OCI-LY7 (cell line): ENCODE measurements at regions not wholly inside any gene's neighbourhood (a gene's known extent, or its start where the extent isn't known, plus 50 kb on each side); places are given as distances from the start of the nearest gene placed in this dataset.

Experiments used
- BruUV-seq: library from RNA; stranded (reverse); fragments of 400-500 nt; replicated peaks from 2 replicates; lab custom pipeline; 2021; lab: Mats Ljungman, UMichigan
- CTCF ChIA-PET: fragments of 300-600 bp; sonication (Branson Sonifier 250); formaldehyde crosslinking; loops from one replicate; lab custom pipeline; 2022; ENCODE audit warnings: antibody characterized with exemption; ENCODE audit not compliant: unreplicated experiment; lab: Charles Lee
- POLR2A ChIA-PET: fragments of 300-600 bp; sonication (Branson Sonifier 250); formaldehyde crosslinking; loops from one replicate; lab custom pipeline; 2022; ENCODE audit warnings: antibody characterized with exemption; lab: Charles Lee
- DNase-seq: peaks from one replicate; pipeline ENCODE4 v3.0.0-alpha.2; 2015; ENCODE audit warnings: low spot score
- H2AFZ ChIP-seq: fragments of 200-600 bp; sonication (generic), shearing (Covaris generic); 2 replicates; pipeline ENCODE4 v1.6.1; 2014; ENCODE audit warnings: mild to moderate bottlenecking, antibody characterized with exemption, low read length, moderate library complexity
- H3K27ac ChIP-seq: fragments of 200-600 bp; sonication (generic); 2 replicates; pipeline ENCODE4 v1.5.1; 2014; ENCODE audit warnings: mixed run types, low read depth, mild to moderate bottlenecking, moderate library complexity, low read length, inconsistent platforms; ENCODE audit not compliant: poor library complexity, severe bottlenecking
- H3K36me3 ChIP-seq: fragments of 200-600 bp; sonication (generic); 2 replicates; pipeline ENCODE4 v1.6.1; 2014; ENCODE audit warnings: mild to moderate bottlenecking, antibody characterized with exemption, low read length, moderate library complexity, mixed read lengths; ENCODE audit not compliant: insufficient read depth
- H3K4me1 ChIP-seq: fragments of 200-600 bp; sonication (generic); 2 replicates; pipeline ENCODE4 v1.5.1; 2014; ENCODE audit warnings: mild to moderate bottlenecking, low read length; ENCODE audit not compliant: insufficient read depth, poor library complexity, severe bottlenecking
- H3K4me2 ChIP-seq: fragments of 200-600 bp; sonication (generic); 2 replicates; pipeline ENCODE4 v1.6.1; 2014; ENCODE audit warnings: mild to moderate bottlenecking, low read length
- H3K4me3 ChIP-seq: fragments of 200-600 bp; sonication (generic); 2 replicates; pipeline ENCODE4 v1.5.1; 2014; ENCODE audit warnings: mild to moderate bottlenecking, low read depth, low read length; ENCODE audit not compliant: poor library complexity, severe bottlenecking
- H3K79me2 ChIP-seq: fragments of 200-600 bp; sonication (generic); 2 replicates; pipeline ENCODE4 v1.6.1; 2016; ENCODE audit warnings: low read depth, mild to moderate bottlenecking, low read length, moderate library complexity, mixed read lengths; ENCODE audit not compliant: insufficient read depth
- H3K9me2 ChIP-seq: fragments of 200-600 bp; sonication (generic); 2 replicates; pipeline ENCODE4 v1.6.1; 2016; ENCODE audit warnings: mild to moderate bottlenecking, low read length, mixed read lengths; ENCODE audit not compliant: insufficient read depth
- H3K9me3 ChIP-seq: fragments of 200-600 bp; sonication (generic); 2 replicates; pipeline ENCODE4 v1.6.1; 2014; ENCODE audit warnings: mild to moderate bottlenecking, mixed run types, low read length, mixed read lengths
- H4K20me1 ChIP-seq: fragments of 200-600 bp; sonication (generic); 2 replicates; pipeline ENCODE4 v1.6.1; 2014; ENCODE audit warnings: mild to moderate bottlenecking, antibody characterized with exemption, low read length, moderate library complexity, mixed read lengths; ENCODE audit not compliant: insufficient read depth
- CTCF ChIP-seq: fragments of 200-600 bp; sonication (generic); conservative IDR thresholded peaks from 2 replicates; pipeline ENCODE4 v1.5.1; 2014; ENCODE audit warnings: mild to moderate bottlenecking, antibody characterized with exemption, low read length, moderate library complexity, mixed read lengths
- EZH2phosphoT487 ChIP-seq: fragments of 200-600 bp; sonication (generic); IDR thresholded peaks from 2 replicates; pipeline ENCODE4 v1.6.1; 2018; ENCODE audit warnings: low read depth, borderline replicate concordance, mild to moderate bottlenecking, mixed run types, antibody characterized with exemption, low read length, moderate library complexity, mixed read lengths
- intact Hi-C: fragments of 100-400 bp; cut with micrococcal nuclease; formaldehyde crosslinking; loops from one replicate; pipeline ENCODE4 v1.10.0; 2022; ENCODE audit not compliant: unreplicated experiment

- Histone ChIP-seq H3K4me1 (no peaks in the 10 kb centered on the region), H3K4me2 (no peak overlapping the region), H3K9me2 (no peaks in the 10 kb centered on the region), H3K9me3 (no peaks in the 10 kb centered on the region), H2AFZ (no peak overlapping the region), H4K20me1 (no peaks in the 10 kb centered on the region), H3K36me3 (no peaks in the 10 kb centered on the region), H3K27ac (no peak overlapping the region), H3K79me2 (no peaks in the 10 kb centered on the region), H3K4me3 (no peak overlapping the region)
- POLR2A ChIA-PET = no interaction called here
- BruUV-seq = no TSS peak
- DNase-seq = no peak
- no peak for TF ChIP-seq CTCF
- intact Hi-C loops = no loop called here
- CTCF ChIA-PET = no interaction called here
Measured at GRCh38 chr18:75139226-75139911, 69.6 kb downstream of the PTGR3 start.

- H3K9me3 ChIP-seq = no peaks in the 10 kb centered on the region
- no TSS peak for BruUV-seq
- DNase-seq = no peak
- no peak overlapping the region for H2AFZ ChIP-seq
- TF ChIP-seq CTCF (no peak), EZH2phosphoT487 (no peak)
- intact Hi-C loops = no loop called here
- no peaks in the 10 kb centered on the region for H3K9me2 ChIP-seq
- no peaks in the 10 kb centered on the region for H3K36me3 ChIP-seq
- no peaks in the 10 kb centered on the region for H3K4me1 ChIP-seq
- no peaks in the 10 kb centered on the region for H3K79me2 ChIP-seq
- H3K4me3 ChIP-seq = no peak overlapping the region
- ChIA-PET POLR2A (no interaction called here), CTCF (no interaction called here)
- no peaks in the 10 kb centered on the region for H4K20me1 ChIP-seq
- no peak overlapping the region for H3K4me2 ChIP-seq
- H3K27ac ChIP-seq = no peak overlapping the region
Measured at GRCh38 chr18:75137346-75137877, 71.5 kb downstream of the PTGR3 start.

- no peak for DNase-seq
- Histone ChIP-seq H3K4me3 (no peak overlapping the region), H3K79me2 (no peaks in the 10 kb centered on the region), H4K20me1 (no peaks in the 10 kb centered on the region), H3K36me3 (no peaks in the 10 kb centered on the region), H3K9me3 (no peaks in the 10 kb centered on the region), H3K4me2 (no peak overlapping the region), H3K9me2 (no peaks in the 10 kb centered on the region), H2AFZ (no peak overlapping the region), H3K4me1 (no peaks in the 10 kb centered on the region), H3K27ac (no peak overlapping the region)
- TF ChIP-seq CTCF (no peak), EZH2phosphoT487 (no peak)
- BruUV-seq = no TSS peak
- intact Hi-C loops = no loop called here
- POLR2A ChIA-PET = no interaction called here
- CTCF ChIA-PET = no interaction called here
Measured at GRCh38 chr18:75135158-75135725, 73.7 kb downstream of the PTGR3 start.
